Gastroesophageal sphincter (tissue), 3 donors: ENCODE measurements at regions not wholly inside any gene's neighbourhood (a gene's known extent, or its start where the extent isn't known, plus 50 kb on each side); places are given as distances from the start of the nearest gene placed in this dataset.

ENCODE experiments used
- CTCF ChIP-seq, 4 experiments: fragments of 200-600 bp in 2 of 4; fragments of 450-650 bp in 2 of 4; sonication (generic) in 1 of 4; IDR thresholded peaks; one replicate each; pipeline ENCODE4 v1.5.1; 2017 to 2019; ENCODE audit warnings: antibody characterized with exemption in 4 of 4, mild to moderate bottlenecking in 2 of 4, moderate library complexity in 2 of 4
- EP300 ChIP-seq: sonication (generic); formaldehyde crosslinking; IDR thresholded peaks from one replicate; pipeline ENCODE4 v1.6.1; 2017; ENCODE audit warnings: antibody characterized with exemption, mild to moderate bottlenecking
- POLR2A ChIP-seq, 2 donors: fragments of 450-650 bp; IDR thresholded peaks; one replicate each; pipeline ENCODE4 v1.6.1; 2017; ENCODE audit warnings: antibody characterized with exemption in 2 of 2, mild to moderate bottlenecking in 2 of 2, moderate library complexity in 1 of 2
- POLR2AphosphoS5 ChIP-seq: sonication (generic); formaldehyde crosslinking; IDR thresholded peaks from one replicate; pipeline ENCODE4 v1.6.1; 2017; ENCODE audit warnings: antibody characterized with exemption

- TF ChIP-seq POLR2A (IDR thresholded peaks at IDR 0.05): no peak
- TF ChIP-seq CTCF (IDR thresholded peaks at IDR 0.05): no peak
- no peak for TF ChIP-seq EP300
- no peak for TF ChIP-seq POLR2AphosphoS5
These were observed 63.5 kb upstream of the NEDD9 start for GRCh38 chr6:11295969-11296368.
